BJ (cell line): ENCODE measurements at regions not wholly inside any gene's neighbourhood (a gene's known extent, or its start where the extent isn't known, plus 50 kb on each side); places are given as distances from the start of the nearest gene placed in this dataset.
A peak's percentile ranks its signal among the peaks of the same experiment; 100 is the strongest.

Experiments
- CTCF ChIA-PET: fragments of 350-600 bp; formaldehyde crosslinking; extraction: SDS; loops from one replicate; lab custom pipeline; 2021; ENCODE audit warnings: antibody characterized with exemption, inconsistent platforms; lab: Yijun Ruan, JAX
- POLR2A ChIA-PET: fragments of 300-600 bp; sonication (Branson Sonifier 250); formaldehyde crosslinking; extraction: SDS; loops from one replicate; lab custom pipeline; 2021; ENCODE audit warnings: antibody characterized with exemption; lab: Charles Lee
- DNase-seq: peaks from one replicate; pipeline ENCODE4 v3.0.0-alpha.2; 2011; ENCODE audit warnings: low read depth
- H3K27me3 ChIP-seq: 2 replicates; pipeline ENCODE4 v1.6.0; 2011; ENCODE audit warnings: low read length; ENCODE audit not compliant: control insufficient read depth, insufficient read depth
- H3K36me3 ChIP-seq: 2 replicates; pipeline ENCODE4 v1.5.1; 2011; ENCODE audit warnings: low read length; ENCODE audit not compliant: control insufficient read depth, insufficient read depth
- H3K4me3 ChIP-seq: 2 replicates; pipeline ENCODE4 v1.5.1; 2011; ENCODE audit warnings: low read depth, mild to moderate bottlenecking, control low read depth, low read length
- CTCF ChIP-seq: IDR thresholded peaks from 2 replicates; pipeline ENCODE4 v1.5.1; 2011; ENCODE audit warnings: low read depth, mild to moderate bottlenecking, control low read depth, inconsistent platforms, low read length, moderate library complexity; ENCODE audit not compliant: insufficient read depth

- ChIA-PET CTCF (no interaction called here), POLR2A (no interaction called here)
- no peaks in the 10 kb centered on the region for H3K27me3 ChIP-seq
- no peak for DNase-seq
- H3K36me3 ChIP-seq = no peaks in the 10 kb centered on the region
- no peak for TF ChIP-seq CTCF
- H3K4me3 ChIP-seq = no peak overlapping the region
Measured at GRCh38 chr4:19783667-19784223, 468.0 kb upstream of the SLIT2 start.

- no peaks in the 10 kb centered on the region for H3K36me3 ChIP-seq
- ChIA-PET CTCF (no interaction called here), POLR2A (no interaction called here)
- H3K27me3 ChIP-seq = no peaks in the 10 kb centered on the region
- no peak for TF ChIP-seq CTCF
- DNase-seq = no peak
- H3K4me3 ChIP-seq = no peak overlapping the region
Measured at GRCh38 chr4:19780871-19781270, 470.8 kb upstream of the SLIT2 start.

- no peaks in the 10 kb centered on the region for H3K27me3 ChIP-seq
- TF ChIP-seq CTCF = no peak
- no peak overlapping the region for H3K4me3 ChIP-seq
- H3K36me3 ChIP-seq = no peaks in the 10 kb centered on the region
- no peak for DNase-seq
- ChIA-PET POLR2A (no interaction called here), CTCF (no interaction called here)
Measured at GRCh38 chr4:19776929-19777328, 474.8 kb upstream of the SLIT2 start.

- no peaks in the 10 kb centered on the region for H3K27me3 ChIP-seq
- peak; percentile 29 for DNase-seq
- TF ChIP-seq CTCF = no peak
- ChIA-PET CTCF (no interaction called here), POLR2A (no interaction called here)
- H3K4me3 ChIP-seq = no peak overlapping the region
- no peaks in the 10 kb centered on the region for H3K36me3 ChIP-seq
Measured at GRCh38 chr4:19776021-19776459, 475.7 kb upstream of the SLIT2 start.

- Histone ChIP-seq H3K36me3 (no peaks in the 10 kb centered on the region), H3K27me3 (no peaks in the 10 kb centered on the region), H3K4me3 (no peak overlapping the region)
- ChIA-PET POLR2A (no interaction called here), CTCF (interaction anchor here (0.7 kb wide), 1 partner anchor 46 kb away, joined by 4 read pairs; no protein-coding TSS in a partner anchor)
- no peak for TF ChIP-seq CTCF
- DNase-seq = no peak
Measured at GRCh38 chr4:19774690-19775256, 476.9 kb upstream of the SLIT2 start.
